ENCODE measurements at regions not wholly inside any gene's neighbourhood (a gene's known extent, or its start where the extent isn't known, plus 50 kb on each side); places are given as distances from the start of the nearest gene placed in this dataset.

DNA sequence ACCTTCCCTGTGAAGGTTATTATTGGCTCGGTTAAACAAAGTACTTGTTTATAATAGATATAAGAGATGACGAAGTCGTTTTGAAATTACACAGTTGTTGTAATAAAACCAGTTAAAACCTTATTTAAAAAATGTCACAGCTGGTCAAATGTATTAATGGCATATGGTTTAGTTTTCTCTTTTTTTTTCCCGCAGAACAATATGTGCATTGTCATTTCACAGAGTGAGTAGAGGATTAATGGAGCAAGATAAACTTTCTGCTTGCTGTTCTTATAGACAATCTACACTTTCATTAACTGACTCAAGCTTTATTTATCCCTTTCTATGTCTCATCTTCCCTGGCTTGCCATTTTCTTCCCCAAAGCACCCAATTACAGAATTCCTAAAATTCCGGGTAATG lies 404.3 kb upstream of the NPVF start:
- ATAC-seq (ENCODE audit: poor library complexity) = no peak
- POLR2A ChIA-PET = no interaction called here
- CTCF ChIA-PET = no interaction called here
- intact Hi-C loops (cut with DNase I, micrococcal nuclease) = no loop called here
- Mint-ChIP-seq H3K4me3 (no peak overlapping the region), H3K9me3 (no peaks in the 10 kb centered on the region), H3K36me3 (ENCODE audit: low read depth) (no peaks in the 10 kb centered on the region), H3K4me1 (ENCODE audit: low read depth) (no peaks in the 10 kb centered on the region), H3K27me3 (no peaks in the 10 kb centered on the region), H3K27ac (no peak overlapping the region)
- no peaks in the 10 kb centered on the region for H3K36me3 ChIP-seq (ENCODE audit: insufficient read depth, low read length)
- TF ChIP-seq, protein P1, sequence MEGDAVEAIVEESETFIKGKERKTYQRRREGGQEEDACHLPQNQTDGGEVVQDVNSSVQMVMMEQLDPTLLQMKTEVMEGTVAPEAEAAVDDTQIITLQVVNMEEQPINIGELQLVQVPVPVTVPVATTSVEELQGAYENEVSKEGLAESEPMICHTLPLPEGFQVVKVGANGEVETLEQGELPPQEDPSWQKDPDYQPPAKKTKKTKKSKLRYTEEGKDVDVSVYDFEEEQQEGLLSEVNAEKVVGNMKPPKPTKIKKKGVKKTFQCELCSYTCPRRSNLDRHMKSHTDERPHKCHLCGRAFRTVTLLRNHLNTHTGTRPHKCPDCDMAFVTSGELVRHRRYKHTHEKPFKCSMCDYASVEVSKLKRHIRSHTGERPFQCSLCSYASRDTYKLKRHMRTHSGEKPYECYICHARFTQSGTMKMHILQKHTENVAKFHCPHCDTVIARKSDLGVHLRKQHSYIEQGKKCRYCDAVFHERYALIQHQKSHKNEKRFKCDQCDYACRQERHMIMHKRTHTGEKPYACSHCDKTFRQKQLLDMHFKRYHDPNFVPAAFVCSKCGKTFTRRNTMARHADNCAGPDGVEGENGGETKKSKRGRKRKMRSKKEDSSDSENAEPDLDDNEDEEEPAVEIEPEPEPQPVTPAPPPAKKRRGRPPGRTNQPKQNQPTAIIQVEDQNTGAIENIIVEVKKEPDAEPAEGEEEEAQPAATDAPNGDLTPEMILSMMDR (IDR thresholded peaks at IDR 0.05) = no peak
- H3K4me3 ChIP-seq (ENCODE audit: low read length) = no peak overlapping the region
- no peaks in the 10 kb centered on the region for H3K9me3 ChIP-seq (ENCODE audit: control insufficient read depth in 1 of 2, insufficient read depth in 1 of 2, low read length in 2 of 2)
- H3K27me3 ChIP-seq (ENCODE audit: control insufficient read depth in 1 of 2, insufficient read depth in 2 of 2, low read length in 2 of 2) = no peaks in the 10 kb centered on the region
- no peaks in the 10 kb centered on the region for H3K4me1 ChIP-seq (ENCODE audit: insufficient read depth, low read length)
- no peak overlapping the region for H3K27ac ChIP-seq (ENCODE audit: low read depth in 1 of 2, low read length in 2 of 2)
- no peak for DNase-seq

DNA sequence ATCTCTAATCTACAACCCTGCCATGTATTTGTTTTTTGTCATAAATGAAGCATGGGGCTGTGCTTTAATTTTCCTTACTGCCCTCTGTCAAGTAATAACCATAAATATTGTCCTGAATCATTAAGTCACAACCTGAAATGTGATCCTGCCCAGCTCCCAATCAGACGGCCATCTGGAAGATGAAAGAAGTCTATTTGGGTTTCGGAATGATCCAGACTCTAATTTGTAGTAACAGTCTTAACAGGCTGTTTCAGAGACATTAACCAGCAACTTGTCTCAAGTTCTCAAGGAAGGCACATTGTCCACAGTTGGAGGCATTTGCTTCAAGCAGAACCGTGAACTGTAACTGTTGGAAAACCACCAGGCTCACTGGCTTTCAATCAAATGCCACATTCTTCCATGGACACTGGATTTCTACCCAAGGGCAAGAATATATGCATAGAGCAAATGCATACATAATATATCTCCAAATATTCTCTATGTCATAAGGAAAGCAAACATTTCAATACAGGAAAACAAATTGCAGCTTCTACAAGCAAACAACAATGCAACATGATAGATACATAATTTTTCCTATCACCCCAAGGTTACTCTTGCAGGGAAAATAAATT lies 405.2 kb upstream of the NPVF start:
- Mint-ChIP-seq H3K36me3 (ENCODE audit: low read depth) (no peaks in the 10 kb centered on the region), H3K27me3 (no peaks in the 10 kb centered on the region), H3K4me3 (no peak overlapping the region), H3K4me1 (ENCODE audit: low read depth) (no peaks in the 10 kb centered on the region), H3K9me3 (no peaks in the 10 kb centered on the region), H3K27ac (no peak overlapping the region)
- TF ChIP-seq, protein P1 (IDR thresholded peaks at IDR 0.05) = no peak
- no peaks in the 10 kb centered on the region for H3K27me3 ChIP-seq (ENCODE audit: control insufficient read depth in 1 of 2, insufficient read depth in 2 of 2, low read length in 2 of 2)
- no peaks in the 10 kb centered on the region for H3K36me3 ChIP-seq (ENCODE audit: insufficient read depth, low read length)
- ChIA-PET POLR2A (no interaction called here), CTCF (no interaction called here)
- ATAC-seq (ENCODE audit: poor library complexity) (no peak), DNase-seq (no peak)
- no peak overlapping the region for H3K4me3 ChIP-seq (ENCODE audit: low read length)
- no peak overlapping the region for H3K27ac ChIP-seq (ENCODE audit: low read depth in 1 of 2, low read length in 2 of 2)
- intact Hi-C loops (cut with DNase I, micrococcal nuclease) = no loop called here
- H3K4me1 ChIP-seq (ENCODE audit: insufficient read depth, low read length) = no peaks in the 10 kb centered on the region
- H3K9me3 ChIP-seq (ENCODE audit: control insufficient read depth in 1 of 2, insufficient read depth in 1 of 2, low read length in 2 of 2) = no peaks in the 10 kb centered on the region

DNA sequence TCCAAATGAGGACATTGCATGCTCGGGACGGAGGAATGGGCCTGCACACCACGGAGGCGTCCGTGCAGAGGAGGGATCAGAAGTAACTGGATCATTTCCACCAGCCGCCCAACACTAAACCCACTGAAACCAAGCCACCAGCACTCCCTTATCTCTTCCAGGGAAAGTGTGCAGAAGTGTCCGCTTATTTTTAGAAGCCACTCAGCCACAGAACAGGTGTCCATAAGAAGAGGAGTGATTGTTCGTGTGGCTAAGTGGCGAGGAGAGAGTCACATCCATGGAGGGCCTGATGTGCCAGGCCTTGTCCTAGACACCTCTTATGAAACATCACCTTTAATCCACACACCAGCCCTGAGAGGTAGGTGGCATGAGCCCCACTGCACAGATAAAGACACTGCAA lies 407.9 kb upstream of the NPVF start:
- H3K4me1 ChIP-seq (ENCODE audit: insufficient read depth, low read length) = no peaks in the 10 kb centered on the region
- ATAC-seq (ENCODE audit: poor library complexity) = no peak
- H3K4me1 Mint-ChIP-seq (ENCODE audit: low read depth) = no peaks in the 10 kb centered on the region
- no peak for DNase-seq
- H3K36me3 Mint-ChIP-seq (ENCODE audit: low read depth) = no peaks in the 10 kb centered on the region
- H3K27ac Mint-ChIP-seq = no peak overlapping the region
- no peaks in the 10 kb centered on the region for H3K36me3 ChIP-seq (ENCODE audit: insufficient read depth, low read length)
- H3K9me3 ChIP-seq (ENCODE audit: control insufficient read depth in 1 of 2, insufficient read depth in 1 of 2, low read length in 2 of 2) = no peaks in the 10 kb centered on the region
- TF ChIP-seq, protein P1 (IDR thresholded peaks at IDR 0.05) = no peak
- no peak overlapping the region for H3K4me3 Mint-ChIP-seq
- no peaks in the 10 kb centered on the region for H3K27me3 Mint-ChIP-seq
- intact Hi-C loops (cut with DNase I, micrococcal nuclease) = no loop called here
- ChIA-PET CTCF (no interaction called here), POLR2A (no interaction called here)
- no peaks in the 10 kb centered on the region for H3K27me3 ChIP-seq (ENCODE audit: control insufficient read depth in 1 of 2, insufficient read depth in 2 of 2, low read length in 2 of 2)
- no peaks in the 10 kb centered on the region for H3K9me3 Mint-ChIP-seq
- H3K27ac ChIP-seq (ENCODE audit: low read depth in 1 of 2, low read length in 2 of 2) = no peak overlapping the region
- no peak overlapping the region for H3K4me3 ChIP-seq (ENCODE audit: low read length)
